MG63 (cell line): ENCODE measurements at regions not wholly inside any gene's neighbourhood (a gene's known extent, or its start where the extent isn't known, plus 50 kb on each side); places are given as distances from the start of the nearest gene placed in this dataset.

ENCODE experiments used
- DNase-seq: peaks from one replicate; pipeline ENCODE4 v3.0.0-alpha.2; 2020
- H3K27me3 ChIP-seq: fragments of 250-450 bp; sonication (Bioruptor Pico); 2 replicates; pipeline ENCODE4 v1.5.1; 2020; ENCODE audit warnings: mild to moderate bottlenecking, moderate library complexity
- H3K36me3 ChIP-seq: fragments of 250-450 bp; sonication (Bioruptor Pico); 2 replicates; pipeline ENCODE4 v1.5.1; 2020; ENCODE audit warnings: mild to moderate bottlenecking, moderate library complexity
- H3K4me3 ChIP-seq: fragments of 250-450 bp; sonication (Bioruptor Pico); 2 replicates; pipeline ENCODE4 v1.5.1; 2020; ENCODE audit warnings: mild to moderate bottlenecking, moderate library complexity
- H3K9me3 ChIP-seq: fragments of 250-450 bp; sonication (Bioruptor Pico); 2 replicates; pipeline ENCODE4 v1.5.1; 2020; ENCODE audit warnings: mild to moderate bottlenecking, moderate library complexity

DNA sequence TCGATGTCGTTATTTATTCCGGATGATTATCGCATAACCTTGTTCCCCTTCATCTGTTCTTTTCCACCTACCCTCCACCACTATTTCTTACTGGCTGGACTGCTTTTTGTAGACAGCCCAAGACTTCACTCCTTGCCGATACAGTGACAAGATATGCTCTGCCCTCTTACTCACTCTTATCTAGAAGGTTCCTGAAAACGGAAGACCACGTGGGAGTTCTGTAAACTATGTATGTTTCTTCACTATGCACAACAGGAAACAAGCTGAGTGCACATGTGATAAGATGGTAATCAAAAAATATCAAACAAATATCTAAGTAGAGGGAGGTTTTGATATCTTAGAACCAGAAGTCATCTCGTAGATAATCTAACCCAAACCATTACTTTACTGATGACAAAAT lies 122.9 kb upstream of the ARHGAP20 start:
- no peak overlapping the region for H3K4me3 ChIP-seq
- H3K36me3 ChIP-seq: no peaks in the 10 kb centered on the region
- DNase-seq: no peak
- H3K27me3 ChIP-seq: no peaks in the 10 kb centered on the region
- no peaks in the 10 kb centered on the region for H3K9me3 ChIP-seq

DNA sequence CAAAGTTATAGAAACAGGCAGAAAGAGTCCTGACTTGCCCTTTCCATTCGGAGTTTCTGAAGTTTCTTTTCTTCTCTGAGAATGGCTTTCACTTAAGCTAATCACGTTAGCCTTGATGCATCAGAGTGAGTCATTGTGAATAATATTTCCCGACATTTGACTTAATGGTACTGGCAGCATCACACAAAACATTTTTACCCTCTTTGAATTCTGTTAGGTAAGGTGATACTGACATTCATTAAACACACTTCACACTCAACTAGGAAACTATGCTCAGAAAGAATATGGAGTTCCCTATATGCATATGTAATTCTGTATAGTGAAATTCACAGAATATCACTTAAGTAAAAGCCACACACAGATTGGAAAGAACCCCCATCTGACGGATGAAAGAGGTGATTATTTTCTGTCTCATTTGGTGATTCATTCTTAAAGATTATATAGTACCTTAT lies 120.8 kb upstream of the ARHGAP20 start:
- no peaks in the 10 kb centered on the region for H3K9me3 ChIP-seq
- no peak overlapping the region for H3K4me3 ChIP-seq
- no peaks in the 10 kb centered on the region for H3K27me3 ChIP-seq
- no peaks in the 10 kb centered on the region for H3K36me3 ChIP-seq
- no peak for DNase-seq

DNA sequence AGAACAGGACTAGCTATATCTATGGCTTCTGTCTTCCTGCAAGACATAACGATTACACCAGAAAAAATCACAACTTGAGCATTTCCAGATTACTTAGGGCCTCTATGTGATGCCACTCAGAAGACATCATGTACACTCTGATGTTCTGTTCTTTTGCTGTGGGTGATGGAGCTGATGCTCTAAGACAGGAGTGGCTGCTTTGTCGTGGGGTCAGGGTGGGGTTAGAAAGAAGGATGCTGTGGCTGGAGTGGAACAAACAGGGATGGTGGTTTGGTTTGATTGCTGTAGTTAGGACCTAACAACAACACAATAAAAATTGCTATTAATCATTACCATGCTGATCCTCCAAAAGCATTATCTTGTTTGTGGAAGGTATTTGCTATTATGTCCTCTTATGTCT lies 120.3 kb upstream of the ARHGAP20 start:
- no peak for DNase-seq
- H3K36me3 ChIP-seq: no peaks in the 10 kb centered on the region
- no peaks in the 10 kb centered on the region for H3K27me3 ChIP-seq
- H3K4me3 ChIP-seq: no peak overlapping the region
- H3K9me3 ChIP-seq: no peaks in the 10 kb centered on the region

DNA sequence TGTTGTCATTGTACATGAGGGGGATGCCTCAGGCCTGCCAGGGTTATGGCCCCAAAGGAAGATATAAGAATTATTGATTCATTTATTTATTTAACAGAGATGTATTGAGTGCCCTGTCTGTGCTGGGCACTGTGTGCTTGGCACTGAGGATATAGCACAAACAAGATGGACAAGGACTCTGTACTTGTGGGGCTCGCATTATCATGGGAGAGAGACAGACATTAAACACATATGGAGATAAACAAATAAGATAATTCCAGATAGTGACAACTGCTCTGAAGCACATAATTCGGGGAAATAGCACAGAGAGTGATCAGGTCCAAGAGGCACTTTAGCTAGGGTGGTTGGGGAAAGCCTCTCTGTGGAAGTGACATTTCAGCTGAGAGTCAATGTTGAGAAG lies 119.8 kb upstream of the ARHGAP20 start:
- no peaks in the 10 kb centered on the region for H3K27me3 ChIP-seq
- no peaks in the 10 kb centered on the region for H3K36me3 ChIP-seq
- no peak overlapping the region for H3K4me3 ChIP-seq
- H3K9me3 ChIP-seq: no peaks in the 10 kb centered on the region
- DNase-seq: no peak

DNA sequence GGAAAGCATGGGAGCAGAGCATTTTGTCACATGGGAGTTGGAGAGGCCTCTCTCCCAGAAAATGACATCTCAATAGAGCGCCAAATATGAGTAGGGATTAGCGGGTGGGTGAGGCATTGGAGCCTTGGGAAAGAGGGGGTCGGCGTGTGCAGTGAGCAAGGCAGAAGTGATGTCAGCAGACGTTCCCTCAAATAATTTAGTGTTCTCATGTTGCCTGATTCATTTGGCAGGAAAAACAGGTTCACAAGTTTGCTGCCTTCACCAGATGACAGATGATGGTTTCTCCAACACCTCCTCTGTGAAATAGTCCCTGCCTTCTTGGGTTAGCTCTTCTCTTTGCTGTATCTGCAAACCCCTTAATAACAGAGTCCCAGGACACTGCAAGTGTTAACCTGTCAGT lies 118.5 kb upstream of the ARHGAP20 start:
- no peaks in the 10 kb centered on the region for H3K27me3 ChIP-seq
- H3K36me3 ChIP-seq: no peaks in the 10 kb centered on the region
- DNase-seq: no peak
- no peak overlapping the region for H3K4me3 ChIP-seq
- H3K9me3 ChIP-seq: no peaks in the 10 kb centered on the region

DNA sequence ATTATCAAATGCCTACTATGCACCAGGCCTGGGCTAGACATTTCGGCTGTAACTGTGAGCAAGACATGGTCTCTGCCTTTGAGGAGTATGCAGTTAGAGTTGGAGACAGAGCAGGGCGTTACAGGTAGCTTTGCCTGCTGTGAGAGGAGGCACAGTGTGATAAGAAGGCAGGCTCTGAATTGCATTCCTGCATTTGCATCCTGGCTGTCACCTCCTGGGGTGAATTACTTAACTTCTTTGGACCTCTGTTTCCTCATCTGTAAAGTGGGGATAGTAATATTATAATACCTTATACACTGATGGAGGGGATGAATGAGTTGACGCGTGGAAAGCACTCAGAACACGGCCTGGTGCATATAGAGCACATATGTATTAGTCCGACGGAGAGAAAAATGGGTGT lies 118.1 kb upstream of the ARHGAP20 start:
- Histone ChIP-seq H3K36me3 (no peaks in the 10 kb centered on the region), H3K27me3 (no peaks in the 10 kb centered on the region), H3K9me3 (no peaks in the 10 kb centered on the region), H3K4me3 (no peak overlapping the region)
- DNase-seq: no peak

DNA sequence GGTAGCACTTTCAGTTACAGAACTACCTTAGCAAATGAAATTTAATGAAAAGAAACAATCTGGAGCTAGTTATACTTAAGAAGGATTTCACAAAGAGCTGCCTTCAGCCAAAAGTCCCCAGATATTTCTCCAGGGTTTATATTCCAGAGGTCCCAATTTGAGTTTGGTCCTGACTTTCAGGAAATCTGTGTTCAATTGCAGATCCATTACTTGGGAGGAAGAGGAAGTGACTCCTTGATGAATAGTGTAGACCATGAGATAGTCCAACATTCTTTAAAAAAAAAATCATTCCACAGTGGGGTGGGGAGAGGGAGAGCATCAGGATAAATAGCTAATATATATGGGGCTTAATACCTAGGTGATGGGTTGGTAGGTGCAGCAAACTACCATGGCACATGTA lies 117.6 kb upstream of the ARHGAP20 start:
- DNase-seq: no peak
- no peaks in the 10 kb centered on the region for H3K9me3 ChIP-seq
- H3K4me3 ChIP-seq: no peak overlapping the region
- no peaks in the 10 kb centered on the region for H3K27me3 ChIP-seq
- no peaks in the 10 kb centered on the region for H3K36me3 ChIP-seq

DNA sequence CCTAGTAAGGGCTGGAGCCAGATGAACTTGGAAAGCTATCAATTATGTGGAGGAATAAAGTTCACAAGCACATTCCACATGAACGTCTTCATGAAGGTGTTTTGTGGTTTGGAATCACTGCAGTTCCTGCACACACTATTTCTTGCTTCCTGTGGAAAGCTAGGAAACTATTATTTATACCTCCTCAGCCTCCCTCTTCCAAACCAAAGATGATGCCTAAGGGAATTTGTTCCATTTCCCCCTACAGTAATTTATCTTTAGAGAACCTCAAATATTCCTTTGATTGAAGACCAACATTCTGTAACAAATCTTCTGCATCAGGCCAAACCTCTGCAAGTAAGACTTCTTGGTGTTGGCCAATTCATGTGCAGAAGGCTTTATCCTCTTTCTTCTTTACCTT lies 115.8 kb upstream of the ARHGAP20 start:
- H3K9me3 ChIP-seq: no peaks in the 10 kb centered on the region
- DNase-seq: no peak
- H3K27me3 ChIP-seq: no peaks in the 10 kb centered on the region
- no peaks in the 10 kb centered on the region for H3K36me3 ChIP-seq
- H3K4me3 ChIP-seq: no peak overlapping the region

DNA sequence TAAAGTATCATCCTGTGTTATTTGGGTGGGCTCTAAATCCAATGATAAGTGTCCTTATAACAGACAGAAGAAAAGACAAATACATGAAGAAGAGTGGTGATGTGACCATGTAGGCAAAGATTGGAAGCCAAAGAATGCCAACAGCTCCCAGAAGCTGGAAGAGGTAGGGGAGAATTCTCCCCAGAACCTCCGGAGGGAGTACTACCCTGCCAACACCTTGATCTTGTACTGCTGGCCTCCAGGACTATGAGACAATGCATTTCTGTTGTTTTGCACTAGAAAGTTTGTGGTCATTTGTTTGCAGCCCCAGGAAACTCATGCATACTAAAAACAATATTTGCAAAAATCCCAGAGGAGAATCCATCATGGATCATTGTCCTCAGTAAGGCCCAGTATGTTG lies 115.0 kb upstream of the ARHGAP20 start:
- H3K27me3 ChIP-seq: no peaks in the 10 kb centered on the region
- H3K36me3 ChIP-seq: no peaks in the 10 kb centered on the region
- H3K9me3 ChIP-seq: no peaks in the 10 kb centered on the region
- no peak overlapping the region for H3K4me3 ChIP-seq
- DNase-seq: no peak

DNA sequence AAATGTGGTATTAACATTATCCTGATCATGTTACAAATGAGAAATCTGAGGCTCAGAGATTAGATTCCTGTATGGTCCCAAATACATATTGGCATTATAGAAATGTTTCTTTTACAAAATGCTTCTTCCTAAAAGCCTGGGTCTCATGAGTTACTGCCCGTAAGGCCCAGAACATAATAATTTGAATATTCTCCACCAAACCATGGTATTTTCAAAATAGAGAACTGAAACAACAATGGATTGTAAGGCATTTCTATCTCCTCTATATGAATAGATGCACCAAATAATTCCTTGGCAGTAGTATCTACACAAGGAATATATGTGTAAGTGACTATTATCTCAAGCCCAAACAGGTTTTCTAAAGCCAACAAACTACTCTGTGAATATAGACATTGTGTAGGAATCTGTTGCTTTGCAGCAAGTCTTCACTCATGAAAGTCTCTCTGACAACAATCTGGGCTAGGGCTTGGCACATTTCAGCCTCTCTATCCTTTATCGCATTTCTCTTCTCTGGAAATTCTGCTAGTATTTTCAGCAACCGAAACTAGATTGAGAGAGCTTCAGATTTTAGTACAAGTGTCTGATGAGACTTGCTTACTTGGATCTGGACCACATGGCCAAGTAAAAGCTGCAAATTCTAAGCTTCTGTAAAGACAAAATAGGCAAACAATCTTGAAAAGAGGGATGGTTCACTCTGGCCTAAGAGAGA lies 112.8 kb upstream of the ARHGAP20 start:
- no peak for DNase-seq
- H3K4me3 ChIP-seq: no peak overlapping the region
- no peaks in the 10 kb centered on the region for H3K27me3 ChIP-seq
- no peaks in the 10 kb centered on the region for H3K36me3 ChIP-seq
- no peaks in the 10 kb centered on the region for H3K9me3 ChIP-seq

DNA sequence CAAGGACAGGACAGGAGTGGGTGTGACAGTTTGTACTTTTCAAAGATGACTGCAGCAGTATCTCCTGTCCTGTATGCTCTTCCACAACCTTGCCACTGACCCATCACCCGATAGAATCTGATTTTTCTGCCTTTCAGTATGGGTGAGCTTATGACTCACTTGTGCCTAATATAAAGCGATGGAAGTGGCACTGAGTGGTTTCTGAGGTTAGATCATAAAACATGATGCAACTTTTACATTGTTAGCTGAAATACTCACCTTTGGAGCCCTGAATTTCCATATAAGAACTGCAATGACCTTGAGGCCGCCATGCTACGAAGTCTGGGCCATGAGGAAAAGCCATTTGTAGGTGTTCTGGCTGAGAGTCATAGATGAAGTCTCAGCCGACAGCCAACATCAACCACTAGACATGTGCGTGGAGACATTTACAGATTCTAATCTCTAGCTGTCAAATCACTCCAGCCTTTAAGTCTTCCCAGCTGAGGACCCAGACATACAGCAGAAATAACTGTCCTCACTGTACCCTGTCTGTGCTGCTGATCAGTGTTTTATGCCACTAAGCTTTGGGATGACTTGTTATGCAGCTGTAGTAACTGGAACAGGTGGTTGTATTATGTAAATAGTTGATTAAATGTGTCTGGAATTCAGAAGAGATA lies 105.9 kb upstream of the ARHGAP20 start:
- DNase-seq: no peak
- Histone ChIP-seq H3K9me3 (0 out of 2 replicates have a peak, but pooled peaks cover 2% of the 10 kb centered on the region), H3K4me3 (no peak overlapping the region), H3K27me3 (no peaks in the 10 kb centered on the region), H3K36me3 (no peaks in the 10 kb centered on the region)

DNA sequence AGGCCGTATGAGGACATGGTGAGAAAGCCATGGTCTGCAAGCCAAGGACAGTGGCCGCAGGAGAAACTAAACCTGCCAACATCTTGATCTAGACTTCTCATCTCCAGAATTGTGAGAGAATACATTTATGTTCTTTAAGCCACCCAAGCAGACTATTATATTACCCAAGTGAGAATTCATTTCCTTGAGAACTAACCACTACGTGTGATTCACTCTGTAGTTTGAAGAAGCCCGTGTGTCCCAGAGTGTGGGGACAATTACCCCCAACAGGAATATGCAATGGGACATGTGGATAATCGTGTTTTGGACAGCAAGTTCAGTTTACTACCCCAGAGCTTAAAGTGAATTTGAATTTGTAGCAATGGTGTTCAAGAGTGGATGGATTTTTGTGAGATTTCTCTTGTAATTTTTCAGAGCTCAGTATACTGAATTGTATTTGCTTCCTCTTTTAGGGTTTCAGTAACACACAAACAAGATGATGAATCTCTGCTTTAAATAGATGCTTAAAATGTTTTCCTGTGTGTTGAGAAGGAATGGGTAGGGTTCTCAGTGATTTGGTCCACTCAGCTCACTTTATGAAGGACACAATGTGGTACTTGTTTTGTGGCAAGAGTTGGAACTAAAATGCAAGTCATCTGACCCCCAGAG lies 100.0 kb upstream of the ARHGAP20 start:
- Histone ChIP-seq H3K27me3 (no peaks in the 10 kb centered on the region), H3K9me3 (0 out of 2 replicates have a peak, but pooled peaks cover 2% of the 10 kb centered on the region)
- no peak for DNase-seq

DNA sequence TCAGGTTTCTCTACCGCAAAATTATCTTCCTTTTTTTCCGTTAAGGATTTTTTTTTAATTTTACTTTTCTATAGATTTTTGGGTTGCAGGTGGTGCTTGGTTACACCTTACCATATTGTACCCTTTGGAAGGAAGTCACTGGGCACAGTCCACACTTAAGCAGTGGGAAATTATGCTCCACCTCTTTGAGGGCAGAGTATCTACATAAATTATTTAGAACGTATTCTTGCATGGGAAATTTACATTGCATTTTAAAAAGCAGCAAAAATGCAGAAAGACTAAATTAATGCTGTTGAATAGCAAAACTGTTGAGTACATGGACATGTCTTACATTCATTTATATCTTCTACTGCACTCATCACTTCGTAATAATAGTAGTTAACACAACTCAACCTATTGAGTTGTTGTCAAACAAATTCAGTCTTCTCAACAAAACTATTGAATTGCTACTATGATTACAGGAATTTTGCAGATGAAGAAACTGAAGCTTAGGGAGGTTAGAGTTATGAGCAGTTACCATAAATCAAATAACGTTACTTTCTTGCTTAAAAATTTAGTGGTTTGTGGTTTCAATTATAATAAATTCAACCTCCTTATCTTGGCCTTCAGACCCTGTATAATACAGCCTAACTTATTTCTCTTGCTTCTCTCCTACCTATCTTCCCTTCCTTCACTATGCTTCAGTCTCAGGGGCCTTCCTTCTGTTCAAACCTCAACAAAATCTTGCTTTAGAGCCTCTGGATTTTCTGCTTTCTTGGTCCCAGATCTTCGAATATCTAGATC lies 97.4 kb upstream of the ARHGAP20 start:
- H3K4me3 ChIP-seq: no peak overlapping the region
- H3K36me3 ChIP-seq: no peaks in the 10 kb centered on the region
- H3K9me3 ChIP-seq: no peaks in the 10 kb centered on the region
- DNase-seq: no peak
- H3K27me3 ChIP-seq: no peaks in the 10 kb centered on the region

More for the DNA sequence above, 100.0 kb upstream of the ARHGAP20 start:
- H3K36me3 ChIP-seq: no peaks in the 10 kb centered on the region
- no peak overlapping the region for H3K4me3 ChIP-seq

DNA sequence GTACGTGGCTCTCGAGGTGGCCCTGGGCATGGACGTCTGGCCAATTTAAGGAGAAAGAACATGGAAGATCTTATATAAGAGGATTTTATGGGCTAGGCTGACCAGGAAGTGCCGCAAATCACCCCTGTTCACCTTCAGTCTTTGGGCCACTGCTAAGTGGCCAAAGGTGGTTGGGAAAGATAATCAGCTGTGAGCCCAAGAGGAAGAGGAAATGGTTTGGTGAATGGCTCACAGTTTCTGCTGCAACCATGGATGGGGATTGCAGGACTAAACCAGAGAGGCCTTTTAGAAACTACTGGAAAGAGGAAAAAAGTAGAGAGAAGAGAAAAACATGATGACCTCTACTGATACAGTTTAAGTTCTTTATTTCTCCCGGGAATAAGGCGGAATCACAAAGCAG lies 96.0 kb upstream of the ARHGAP20 start:
- H3K27me3 ChIP-seq: no peaks in the 10 kb centered on the region
- H3K4me3 ChIP-seq: no peak overlapping the region
- H3K36me3 ChIP-seq: no peaks in the 10 kb centered on the region
- no peak for DNase-seq
- H3K9me3 ChIP-seq: no peaks in the 10 kb centered on the region

DNA sequence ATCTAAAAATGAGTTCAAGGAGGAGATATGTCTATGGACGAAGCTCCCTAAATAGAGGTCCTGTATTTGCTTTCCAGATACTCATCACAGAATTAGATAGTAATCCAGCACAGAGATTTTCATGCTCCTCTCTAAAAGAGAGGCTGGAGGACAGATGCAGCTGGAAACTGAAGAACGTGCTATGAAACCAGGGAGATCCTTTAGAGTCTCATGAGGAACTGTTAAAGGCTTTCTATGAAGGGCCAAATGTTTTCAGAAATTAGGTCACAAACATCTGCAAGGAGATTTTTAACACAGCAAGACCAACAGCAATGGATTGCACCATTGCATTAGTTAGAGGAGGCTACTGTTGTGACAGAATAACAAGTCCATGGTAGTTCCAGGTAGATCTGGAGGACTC lies 95.6 kb upstream of the ARHGAP20 start:
- no peaks in the 10 kb centered on the region for H3K36me3 ChIP-seq
- no peak for DNase-seq
- H3K9me3 ChIP-seq: no peaks in the 10 kb centered on the region
- H3K27me3 ChIP-seq: no peaks in the 10 kb centered on the region
- H3K4me3 ChIP-seq: no peak overlapping the region

DNA sequence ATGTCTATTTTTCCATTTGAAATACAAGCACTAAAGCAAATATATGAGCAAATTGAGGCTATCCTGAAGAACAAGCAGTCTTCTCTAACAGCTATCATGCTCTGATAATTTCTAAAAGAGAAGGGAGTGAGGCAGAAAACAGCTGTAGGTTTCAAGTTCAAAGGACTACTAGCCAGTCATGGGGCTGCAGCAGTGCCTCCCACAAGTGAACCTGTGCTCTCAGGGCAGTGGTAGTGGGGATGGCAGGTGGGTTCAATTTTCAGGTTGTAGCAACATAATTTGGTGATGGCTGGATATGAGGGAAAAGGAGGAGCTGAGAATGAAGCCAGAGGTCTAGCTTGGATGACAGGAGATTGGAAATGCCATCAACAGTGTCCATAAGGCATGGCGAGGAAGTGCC lies 93.5 kb upstream of the ARHGAP20 start:
- Histone ChIP-seq H3K4me3 (no peak overlapping the region), H3K27me3 (no peaks in the 10 kb centered on the region), H3K36me3 (no peaks in the 10 kb centered on the region), H3K9me3 (no peaks in the 10 kb centered on the region)
- no peak for DNase-seq

DNA sequence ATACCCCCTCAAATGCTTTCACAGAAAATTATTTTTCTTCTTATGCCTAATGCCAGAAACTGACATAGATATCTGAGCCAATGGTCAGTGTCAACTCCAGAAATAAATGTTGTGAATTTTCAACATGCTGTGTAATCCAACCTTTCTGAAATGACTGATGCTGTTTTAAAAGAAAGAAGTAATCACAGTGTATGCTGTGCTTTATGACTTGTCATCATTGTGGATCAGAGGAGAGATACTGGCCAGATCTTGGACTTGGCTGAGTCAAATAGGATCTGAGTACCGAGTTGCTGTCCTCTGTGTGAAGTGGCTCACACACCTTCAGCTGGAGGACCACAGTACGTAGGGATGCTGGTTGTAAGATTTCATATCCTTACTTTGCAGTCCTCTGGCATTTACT lies 89.9 kb upstream of the ARHGAP20 start:
- DNase-seq: no peak

More for the DNA sequence above, 89.9 kb upstream of the ARHGAP20 start:
- no peaks in the 10 kb centered on the region for H3K36me3 ChIP-seq
- H3K9me3 ChIP-seq: no peaks in the 10 kb centered on the region
- H3K4me3 ChIP-seq: no peak overlapping the region
- H3K27me3 ChIP-seq: no peaks in the 10 kb centered on the region
